Activated T-cell treated with anti-CD3 and anti-CD28 coated beads, Interleukin-2, amount 50 U/mL, for 1 hour (primary cell): ENCODE measurements at regions not wholly inside any gene's neighbourhood (a gene's known extent, or its start where the extent isn't known, plus 50 kb on each side); places are given as distances from the start of the nearest gene placed in this dataset.
"Not testable (repeated sequence)": the region's sequence is repeated elsewhere in the genome, so short reads cannot be mapped to it uniquely, and the experiment has no call there.

Experiments
- DNase-seq: peaks from one replicate; pipeline ENCODE4 v3.0.0-alpha.2; 2020

- DNase-seq, result no peak
These were observed 52.5 kb upstream of the FBXO28 start for GRCh38 chr1:224061436-224061835.

GRCh38 chr1:224059897-224060427 is 53.9 kb upstream of the FBXO28 start:
- DNase-seq, result no peak

- no peak for DNase-seq
These were observed 55.6 kb upstream of the FBXO28 start for GRCh38 chr1:224058303-224058702.

- no peak for DNase-seq
These were observed 56.3 kb upstream of the FBXO28 start for GRCh38 chr1:224057461-224058199.

GRCh38 chr1:224054611-224055010 is 59.3 kb upstream of the FBXO28 start:
- no peak for DNase-seq

GRCh38 chr1:224054012-224054411 is 59.9 kb upstream of the FBXO28 start:
- no peak for DNase-seq

- no peak for DNase-seq
These were observed 60.5 kb upstream of the FBXO28 start for GRCh38 chr1:224053456-224053855.

GRCh38 chr1:224052772-224053171 is 61.1 kb upstream of the FBXO28 start:
- DNase-seq, result no peak

GRCh38 chr1:224051782-224052181 is 62.1 kb upstream of the FBXO28 start:
- DNase-seq, result not testable (repeated sequence)

- DNase-seq, result no peak
These were observed 62.9 kb upstream of the FBXO28 start for GRCh38 chr1:224051086-224051406.

GRCh38 chr1:224047538-224047937 is 66.4 kb upstream of the FBXO28 start:
- DNase-seq, result no peak

- DNase-seq, result no peak
These were observed 68.4 kb upstream of the FBXO28 start for GRCh38 chr1:224045556-224045955.

GRCh38 chr1:224044420-224044819 is 69.5 kb upstream of the FBXO28 start:
- no peak for DNase-seq

- DNase-seq, result no peak
These were observed 71.3 kb upstream of the FBXO28 start for GRCh38 chr1:224042557-224043118.

GRCh38 chr1:224041032-224041431 is 72.9 kb upstream of the FBXO28 start:
- DNase-seq, result no peak

GRCh38 chr1:224040423-224040822 is 73.5 kb upstream of the FBXO28 start:
- DNase-seq, result not testable (repeated sequence)

GRCh38 chr1:224040006-224040405 is 73.9 kb upstream of the FBXO28 start:
- DNase-seq, result not testable (repeated sequence)

GRCh38 chr1:224038832-224039231 is 75.1 kb upstream of the FBXO28 start:
- DNase-seq, result not testable (repeated sequence)

- not testable (repeated sequence) for DNase-seq
These were observed 76.5 kb upstream of the FBXO28 start for GRCh38 chr1:224037362-224037761.

GRCh38 chr1:224032608-224033276 is 81.2 kb upstream of the FBXO28 start:
- DNase-seq, result not testable (repeated sequence)

GRCh38 chr1:224031986-224032385 is 81.9 kb upstream of the FBXO28 start:
- DNase-seq, result not testable (repeated sequence)

- not testable (repeated sequence) for DNase-seq
These were observed 83.7 kb upstream of the FBXO28 start for GRCh38 chr1:224030257-224030656.

GRCh38 chr1:224029286-224030025 is 84.5 kb upstream of the FBXO28 start:
- not testable (repeated sequence) for DNase-seq
